Loucy (cell line): ENCODE measurements at regions not wholly inside any gene's neighbourhood (a gene's known extent, or its start where the extent isn't known, plus 50 kb on each side); places are given as distances from the start of the nearest gene placed in this dataset.

Experiments used
- H2AFZ ChIP-seq: fragments of 200-600 bp; sonication (generic); 2 replicates; pipeline ENCODE4 v1.6.0; 2016; ENCODE audit warnings: antibody characterized with exemption, mild to moderate bottlenecking, low read length, moderate library complexity
- H3F3A ChIP-seq: fragments of 200-600 bp; 2 replicates; pipeline ENCODE4 v1.6.0; 2016; ENCODE audit warnings: antibody characterized with exemption, low read depth, mild to moderate bottlenecking
- H3K27me3 ChIP-seq: fragments of 200-600 bp; sonication (generic); 2 replicates; pipeline ENCODE4 v1.6.1; 2014; ENCODE audit warnings: low read length, mild to moderate bottlenecking; ENCODE audit not compliant: insufficient read depth, poor library complexity, severe bottlenecking
- H3K36me3 ChIP-seq: fragments of 200-600 bp; sonication (generic); 2 replicates; pipeline ENCODE4 v1.6.1; 2016; ENCODE audit warnings: low read length; ENCODE audit not compliant: insufficient read depth
- H3K4me1 ChIP-seq: fragments of 200-600 bp; sonication (generic); 2 replicates; pipeline ENCODE4 v1.5.1; 2014; ENCODE audit warnings: low read length, mild to moderate bottlenecking; ENCODE audit not compliant: insufficient read depth, poor library complexity, severe bottlenecking
- H3K4me2 ChIP-seq: fragments of 200-600 bp; sonication (generic); 2 replicates; pipeline ENCODE4 v1.6.0; 2014; ENCODE audit warnings: antibody characterized with exemption, low read length, low read depth, mild to moderate bottlenecking; ENCODE audit not compliant: poor library complexity, severe bottlenecking
- H3K4me3 ChIP-seq: fragments of 200-600 bp; sonication (generic); 2 replicates; pipeline ENCODE4 v1.5.1; 2014; ENCODE audit warnings: low read length, mild to moderate bottlenecking, mixed read lengths; ENCODE audit not compliant: poor library complexity, severe bottlenecking
- H3K79me2 ChIP-seq: fragments of 200-600 bp; sonication (generic); 2 replicates; pipeline ENCODE4 v1.6.1; 2014; ENCODE audit warnings: low read length; ENCODE audit not compliant: insufficient read depth
- H3K9ac ChIP-seq: fragments of 200-600 bp; sonication (generic); 2 replicates; pipeline ENCODE4 v1.6.0; 2014; ENCODE audit warnings: mild to moderate bottlenecking, low read depth, low read length, moderate library complexity; ENCODE audit not compliant: poor library complexity, severe bottlenecking
- H3K9me2 ChIP-seq: fragments of 200-600 bp; sonication (generic); replicated peaks from 2 replicates; pipeline ENCODE4 v1.6.1; 2016; ENCODE audit warnings: low read depth, low read length, mixed read lengths
- H3K9me3 ChIP-seq: fragments of 200-600 bp; sonication (generic); 2 replicates; pipeline ENCODE4 v1.6.1; 2014; ENCODE audit warnings: mild to moderate bottlenecking, antibody characterized with exemption, low read length, low read depth; ENCODE audit not compliant: insufficient read depth
- H4K20me1 ChIP-seq: fragments of 200-600 bp; sonication (generic); 2 replicates; pipeline ENCODE4 v1.6.0; 2014; ENCODE audit warnings: antibody characterized with exemption, low read length, mild to moderate bottlenecking; ENCODE audit not compliant: insufficient read depth, poor library complexity, severe bottlenecking
- CTCF ChIP-seq: fragments of 200-600 bp; sonication (generic); conservative IDR thresholded peaks from 2 replicates; pipeline ENCODE4 v1.5.1; 2014; ENCODE audit warnings: mild to moderate bottlenecking, antibody characterized with exemption, low read length
- EZH2phosphoT487 ChIP-seq: fragments of 200-600 bp; IDR thresholded peaks from 2 replicates; pipeline ENCODE4 v1.6.1; 2018; ENCODE audit warnings: antibody characterized with exemption, mild to moderate bottlenecking, moderate library complexity, borderline replicate concordance

DNA sequence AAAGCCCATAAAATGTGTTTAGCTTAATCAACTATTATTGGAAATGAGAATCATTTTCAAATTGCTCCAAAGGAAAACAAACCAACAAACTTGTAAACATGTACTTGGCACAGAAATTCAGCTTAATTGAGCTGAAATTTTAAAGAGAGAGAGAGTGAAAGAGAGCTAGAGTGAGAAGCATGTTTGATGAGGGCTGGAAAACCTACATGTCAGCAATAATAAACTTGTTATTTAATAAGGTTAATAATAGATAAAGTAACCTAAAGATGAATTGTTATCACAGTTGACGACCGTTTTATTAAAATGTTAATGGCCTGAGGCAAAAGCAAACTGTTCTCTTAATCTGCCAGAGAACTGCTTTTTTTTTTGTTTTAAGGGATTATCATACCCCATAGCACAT lies 496.1 kb downstream of the RNF144B start:
- no peak for TF ChIP-seq CTCF
- TF ChIP-seq EZH2phosphoT487 = no peak
- H4K20me1 ChIP-seq = no peaks in the 10 kb centered on the region
- no peaks in the 10 kb centered on the region for H3K27me3 ChIP-seq
- no peak overlapping the region for H2AFZ ChIP-seq
- no peaks in the 10 kb centered on the region for H3F3A ChIP-seq
- no peaks in the 10 kb centered on the region for H3K36me3 ChIP-seq
- H3K9me3 ChIP-seq = no peaks in the 10 kb centered on the region
- H3K9ac ChIP-seq = no peak overlapping the region
- no peak overlapping the region for H3K4me2 ChIP-seq
- no peaks in the 10 kb centered on the region for H3K9me2 ChIP-seq
- H3K4me3 ChIP-seq = no peak overlapping the region
- no peaks in the 10 kb centered on the region for H3K4me1 ChIP-seq
- H3K79me2 ChIP-seq = no peaks in the 10 kb centered on the region

- Histone ChIP-seq H3K9me3 (no peaks in the 10 kb centered on the region), H3K4me2 (no peak overlapping the region), H3K9ac (no peak overlapping the region), H3K4me3 (no peak overlapping the region), H3K27me3 (no peaks in the 10 kb centered on the region), H3K4me1 (no peaks in the 10 kb centered on the region), H3K79me2 (no peaks in the 10 kb centered on the region), H3K9me2 (no peaks in the 10 kb centered on the region), H4K20me1 (no peaks in the 10 kb centered on the region), H3K36me3 (no peaks in the 10 kb centered on the region), H3F3A (no peaks in the 10 kb centered on the region), H2AFZ (no peak overlapping the region)
- TF ChIP-seq EZH2phosphoT487 = no peak
- TF ChIP-seq CTCF = no peak
Measured at GRCh38 chr6:18883851-18884250, 496.7 kb downstream of the RNF144B start.

GRCh38 chr6:18893540-18894269 lies 506.6 kb downstream of the RNF144B start:
- H3K36me3 ChIP-seq = no peaks in the 10 kb centered on the region
- H3K9ac ChIP-seq = no peak overlapping the region
- H2AFZ ChIP-seq = no peak overlapping the region
- no peaks in the 10 kb centered on the region for H3F3A ChIP-seq
- H4K20me1 ChIP-seq = no peaks in the 10 kb centered on the region
- no peaks in the 10 kb centered on the region for H3K9me2 ChIP-seq
- H3K4me1 ChIP-seq = no peaks in the 10 kb centered on the region
- no peaks in the 10 kb centered on the region for H3K27me3 ChIP-seq
- no peaks in the 10 kb centered on the region for H3K9me3 ChIP-seq
- H3K79me2 ChIP-seq = no peaks in the 10 kb centered on the region
- H3K4me2 ChIP-seq = no peak overlapping the region
- no peak overlapping the region for H3K4me3 ChIP-seq
- no peak for TF ChIP-seq CTCF
- no peak for TF ChIP-seq EZH2phosphoT487
